GM19023 (cell line): ENCODE measurements at regions not wholly inside any gene's neighbourhood (a gene's known extent, or its start where the extent isn't known, plus 50 kb on each side); places are given as distances from the start of the nearest gene placed in this dataset.

Experiments used
- ATAC-seq: cut with Tn5 transposase; IDR thresholded peaks from one replicate; pipeline ENCODE4 v1.9.1; 2021; ENCODE audit warnings: mild to moderate bottlenecking, moderate library complexity; ENCODE audit not compliant: unreplicated experiment

- ATAC-seq, result no peak
Measured at GRCh38 chr3:69539134-69539533, 153.2 kb upstream of the FRMD4B start.

- ATAC-seq, result no peak
Measured at GRCh38 chr3:69538281-69538680, 152.4 kb upstream of the FRMD4B start.

GRCh38 chr3:69536306-69537020 lies 150.6 kb upstream of the FRMD4B start:
- no peak for ATAC-seq

GRCh38 chr3:69535613-69536012 lies 149.7 kb upstream of the FRMD4B start:
- no peak for ATAC-seq

- ATAC-seq, result no peak
Measured at GRCh38 chr3:69532547-69533224, 146.8 kb upstream of the FRMD4B start.

- no peak for ATAC-seq
Measured at GRCh38 chr3:69531576-69532546, 146.0 kb upstream of the FRMD4B start.

- ATAC-seq, result no peak
Measured at GRCh38 chr3:69530554-69530953, 144.7 kb upstream of the FRMD4B start.

- ATAC-seq, result no peak
Measured at GRCh38 chr3:69527498-69527897, 141.6 kb upstream of the FRMD4B start.

- no peak for ATAC-seq
Measured at GRCh38 chr3:69524816-69525215, 138.9 kb upstream of the FRMD4B start.

GRCh38 chr3:69521286-69521685 lies 135.4 kb upstream of the FRMD4B start:
- no peak for ATAC-seq

- no peak for ATAC-seq
Measured at GRCh38 chr3:69511361-69511760, 125.5 kb upstream of the FRMD4B start.

GRCh38 chr3:69510481-69511030 lies 124.7 kb upstream of the FRMD4B start:
- ATAC-seq, result no peak

GRCh38 chr3:69509288-69509687 lies 123.4 kb upstream of the FRMD4B start:
- ATAC-seq, result no peak

GRCh38 chr3:69505770-69506407 lies 120.0 kb upstream of the FRMD4B start:
- ATAC-seq, result no peak

- no peak for ATAC-seq
Measured at GRCh38 chr3:69504232-69504631, 118.3 kb upstream of the FRMD4B start.

GRCh38 chr3:69500604-69501003 lies 114.7 kb upstream of the FRMD4B start:
- no peak for ATAC-seq

GRCh38 chr3:69499899-69500421 lies 114.1 kb upstream of the FRMD4B start:
- ATAC-seq, result no peak

- ATAC-seq, result no peak
Measured at GRCh38 chr3:69499422-69499821, 113.5 kb upstream of the FRMD4B start.

GRCh38 chr3:69496856-69497255 lies 111.0 kb upstream of the FRMD4B start:
- no peak for ATAC-seq

GRCh38 chr3:69494185-69494584 lies 108.3 kb upstream of the FRMD4B start:
- no peak for ATAC-seq
